ENCODE measurements at regions not wholly inside any gene's neighbourhood (a gene's known extent, or its start where the extent isn't known, plus 50 kb on each side); places are given as distances from the start of the nearest gene placed in this dataset.

GRCh38 chr18:44497311-44497710 is 183.4 kb upstream of the SETBP1 start:
- Histone ChIP-seq H3K4me2 (ENCODE audit: low read length) (no peak overlapping the region), H3K4me3 (ENCODE audit: low read length) (no peak overlapping the region), H3K4me1 (ENCODE audit: control insufficient read depth, insufficient read depth, low read length) (no peaks in the 10 kb centered on the region), H3K9ac (ENCODE audit: low read depth, low read length) (no peak overlapping the region), H3K9me3 (replicated peaks; ENCODE audit: low read length) (no peaks in the 10 kb centered on the region), H3K27me3 (ENCODE audit: control insufficient read depth, insufficient read depth, low read length) (no peaks in the 10 kb centered on the region), H3K36me3 (ENCODE audit: insufficient read depth, low read length) (no peaks in the 10 kb centered on the region)

- Histone ChIP-seq H3K36me3 (ENCODE audit: insufficient read depth, low read length) (no peaks in the 10 kb centered on the region), H3K4me1 (ENCODE audit: control insufficient read depth, insufficient read depth, low read length) (no peaks in the 10 kb centered on the region), H3K9me3 (replicated peaks; ENCODE audit: low read length) (no peaks in the 10 kb centered on the region), H3K27me3 (ENCODE audit: control insufficient read depth, insufficient read depth, low read length) (no peaks in the 10 kb centered on the region), H3K4me2 (ENCODE audit: low read length) (no peak overlapping the region), H3K4me3 (ENCODE audit: low read length) (no peak overlapping the region), H3K9ac (ENCODE audit: low read depth, low read length) (no peak overlapping the region)
These were observed 182.8 kb upstream of the SETBP1 start for GRCh38 chr18:44497757-44498490.

- no peaks in the 10 kb centered on the region for H3K9me3 ChIP-seq (replicated peaks; ENCODE audit: low read length)
- no peak overlapping the region for H3K4me3 ChIP-seq (ENCODE audit: low read length)
- no peaks in the 10 kb centered on the region for H3K36me3 ChIP-seq (ENCODE audit: insufficient read depth, low read length)
- H3K27me3 ChIP-seq (ENCODE audit: control insufficient read depth, insufficient read depth, low read length): no peaks in the 10 kb centered on the region
- no peak overlapping the region for H3K9ac ChIP-seq (ENCODE audit: low read depth, low read length)
- no peaks in the 10 kb centered on the region for H3K4me1 ChIP-seq (ENCODE audit: control insufficient read depth, insufficient read depth, low read length)
- no peak overlapping the region for H3K4me2 ChIP-seq (ENCODE audit: low read length)
These were observed 179.7 kb upstream of the SETBP1 start for GRCh38 chr18:44500808-44501610.

GRCh38 chr18:44502221-44502620 is 178.5 kb upstream of the SETBP1 start:
- Histone ChIP-seq H3K36me3 (ENCODE audit: insufficient read depth, low read length) (no peaks in the 10 kb centered on the region), H3K9ac (ENCODE audit: low read depth, low read length) (no peak overlapping the region), H3K9me3 (replicated peaks; ENCODE audit: low read length) (no peaks in the 10 kb centered on the region), H3K4me2 (ENCODE audit: low read length) (no peak overlapping the region), H3K4me3 (ENCODE audit: low read length) (no peak overlapping the region), H3K4me1 (ENCODE audit: control insufficient read depth, insufficient read depth, low read length) (no peaks in the 10 kb centered on the region), H3K27me3 (ENCODE audit: control insufficient read depth, insufficient read depth, low read length) (no peaks in the 10 kb centered on the region)

- Histone ChIP-seq H3K9me3 (replicated peaks; ENCODE audit: low read length) (no peaks in the 10 kb centered on the region), H3K9ac (ENCODE audit: low read depth, low read length) (no peak overlapping the region), H3K4me3 (ENCODE audit: low read length) (no peak overlapping the region), H3K27me3 (ENCODE audit: control insufficient read depth, insufficient read depth, low read length) (no peaks in the 10 kb centered on the region), H3K4me1 (ENCODE audit: control insufficient read depth, insufficient read depth, low read length) (no peaks in the 10 kb centered on the region), H3K4me2 (ENCODE audit: low read length) (no peak overlapping the region), H3K36me3 (ENCODE audit: insufficient read depth, low read length) (no peaks in the 10 kb centered on the region)
These were observed 177.9 kb upstream of the SETBP1 start for GRCh38 chr18:44502790-44503189.

- H3K4me3 ChIP-seq (ENCODE audit: low read length): no peak overlapping the region
- no peaks in the 10 kb centered on the region for H3K36me3 ChIP-seq (ENCODE audit: insufficient read depth, low read length)
- no peaks in the 10 kb centered on the region for H3K4me1 ChIP-seq (ENCODE audit: control insufficient read depth, insufficient read depth, low read length)
- H3K9me3 ChIP-seq (replicated peaks; ENCODE audit: low read length): no peaks in the 10 kb centered on the region
- no peaks in the 10 kb centered on the region for H3K27me3 ChIP-seq (ENCODE audit: control insufficient read depth, insufficient read depth, low read length)
- H3K4me2 ChIP-seq (ENCODE audit: low read length): no peak overlapping the region
- H3K9ac ChIP-seq (ENCODE audit: low read depth, low read length): no peak overlapping the region
These were observed 176.8 kb upstream of the SETBP1 start for GRCh38 chr18:44503854-44504253.

- H3K4me2 ChIP-seq (ENCODE audit: low read length): no peak overlapping the region
- H3K4me3 ChIP-seq (ENCODE audit: low read length): no peak overlapping the region
- H3K36me3 ChIP-seq (ENCODE audit: insufficient read depth, low read length): no peaks in the 10 kb centered on the region
- H3K27me3 ChIP-seq (ENCODE audit: control insufficient read depth, insufficient read depth, low read length): no peaks in the 10 kb centered on the region
- H3K9me3 ChIP-seq (replicated peaks; ENCODE audit: low read length): no peaks in the 10 kb centered on the region
- no peaks in the 10 kb centered on the region for H3K4me1 ChIP-seq (ENCODE audit: control insufficient read depth, insufficient read depth, low read length)
- H3K9ac ChIP-seq (ENCODE audit: low read depth, low read length): no peak overlapping the region
These were observed 172.9 kb upstream of the SETBP1 start for GRCh38 chr18:44507729-44508325.

- H3K36me3 ChIP-seq (ENCODE audit: insufficient read depth, low read length): no peaks in the 10 kb centered on the region
- H3K27me3 ChIP-seq (ENCODE audit: control insufficient read depth, insufficient read depth, low read length): no peaks in the 10 kb centered on the region
- no peak overlapping the region for H3K4me3 ChIP-seq (ENCODE audit: low read length)
- no peaks in the 10 kb centered on the region for H3K9me3 ChIP-seq (replicated peaks; ENCODE audit: low read length)
- no peak overlapping the region for H3K9ac ChIP-seq (ENCODE audit: low read depth, low read length)
- H3K4me1 ChIP-seq (ENCODE audit: control insufficient read depth, insufficient read depth, low read length): no peaks in the 10 kb centered on the region
- H3K4me2 ChIP-seq (ENCODE audit: low read length): no peak overlapping the region
These were observed 172.2 kb upstream of the SETBP1 start for GRCh38 chr18:44508474-44508873.

GRCh38 chr18:44509048-44509447 is 171.6 kb upstream of the SETBP1 start:
- H3K4me3 ChIP-seq (ENCODE audit: low read length): no peak overlapping the region
- H3K36me3 ChIP-seq (ENCODE audit: insufficient read depth, low read length): no peaks in the 10 kb centered on the region
- H3K27me3 ChIP-seq (ENCODE audit: control insufficient read depth, insufficient read depth, low read length): no peaks in the 10 kb centered on the region
- H3K4me1 ChIP-seq (ENCODE audit: control insufficient read depth, insufficient read depth, low read length): no peaks in the 10 kb centered on the region
- H3K9me3 ChIP-seq (replicated peaks; ENCODE audit: low read length): no peaks in the 10 kb centered on the region
- no peak overlapping the region for H3K4me2 ChIP-seq (ENCODE audit: low read length)
- H3K9ac ChIP-seq (ENCODE audit: low read depth, low read length): no peak overlapping the region

- Histone ChIP-seq H3K4me3 (ENCODE audit: low read length) (no peak overlapping the region), H3K4me1 (ENCODE audit: control insufficient read depth, insufficient read depth, low read length) (no peaks in the 10 kb centered on the region), H3K36me3 (ENCODE audit: insufficient read depth, low read length) (no peaks in the 10 kb centered on the region), H3K4me2 (ENCODE audit: low read length) (no peak overlapping the region), H3K9me3 (replicated peaks; ENCODE audit: low read length) (no peaks in the 10 kb centered on the region), H3K27me3 (ENCODE audit: control insufficient read depth, insufficient read depth, low read length) (no peaks in the 10 kb centered on the region), H3K9ac (ENCODE audit: low read depth, low read length) (no peak overlapping the region)
These were observed 170.3 kb upstream of the SETBP1 start for GRCh38 chr18:44510390-44510789.

GRCh38 chr18:44513233-44513632 is 167.5 kb upstream of the SETBP1 start:
- H3K4me1 ChIP-seq (ENCODE audit: control insufficient read depth, insufficient read depth, low read length): peaks cover 5% of the 10 kb centered on the region
- no peak overlapping the region for H3K4me2 ChIP-seq (ENCODE audit: low read length)
- H3K27me3 ChIP-seq (ENCODE audit: control insufficient read depth, insufficient read depth, low read length): no peaks in the 10 kb centered on the region
- no peaks in the 10 kb centered on the region for H3K36me3 ChIP-seq (ENCODE audit: insufficient read depth, low read length)
- H3K4me3 ChIP-seq (ENCODE audit: low read length): no peak overlapping the region
- H3K9me3 ChIP-seq (replicated peaks; ENCODE audit: low read length): no peaks in the 10 kb centered on the region
- no peak overlapping the region for H3K9ac ChIP-seq (ENCODE audit: low read depth, low read length)
